ENCODE measurements at regions not wholly inside any gene's neighbourhood (a gene's known extent, or its start where the extent isn't known, plus 50 kb on each side); places are given as distances from the start of the nearest gene placed in this dataset.
"Not testable (repeated sequence)": the region's sequence is repeated elsewhere in the genome, so short reads cannot be mapped to it uniquely, and the experiment has no call there.

- no peak for DNase-seq
Observed at GRCh38 chr2:239736358-239737143, 288.6 kb downstream of the NDUFA10 start.

- no peak for DNase-seq
Observed at GRCh38 chr2:239735829-239736357, 289.2 kb downstream of the NDUFA10 start.

- no peak for DNase-seq
Observed at GRCh38 chr2:239735131-239735828, 289.9 kb downstream of the NDUFA10 start.

GRCh38 chr2:239734436-239735005, 290.6 kb downstream of the NDUFA10 start:
- no peak for DNase-seq

GRCh38 chr2:239732666-239733010, 292.5 kb downstream of the NDUFA10 start:
- no peak for DNase-seq

- no peak for DNase-seq
Observed at GRCh38 chr2:239731998-239732665, 293.0 kb downstream of the NDUFA10 start.

- DNase-seq = no peak
Observed at GRCh38 chr2:239731422-239731821, 293.7 kb downstream of the NDUFA10 start.

- no peak for DNase-seq
Observed at GRCh38 chr2:239730897-239731296, 294.2 kb downstream of the NDUFA10 start.

- DNase-seq = not testable (repeated sequence)
Observed at GRCh38 chr2:239730567-239730882, 294.6 kb downstream of the NDUFA10 start.

- no peak for DNase-seq
Observed at GRCh38 chr2:239729681-239730566, 295.2 kb downstream of the NDUFA10 start.

- DNase-seq = no peak
Observed at GRCh38 chr2:239729151-239729550, 296.0 kb downstream of the NDUFA10 start.

- DNase-seq = no peak
Observed at GRCh38 chr2:239728751-239729150, 296.4 kb downstream of the NDUFA10 start.

GRCh38 chr2:239727776-239728600, 297.2 kb downstream of the NDUFA10 start:
- no peak for DNase-seq

- no peak for DNase-seq
Observed at GRCh38 chr2:239727182-239727775, 297.9 kb downstream of the NDUFA10 start.

- no peak for DNase-seq
Observed at GRCh38 chr2:239726631-239727181, 298.4 kb downstream of the NDUFA10 start.

GRCh38 chr2:239726091-239726591, 299.0 kb downstream of the NDUFA10 start:
- DNase-seq = no peak

- DNase-seq = no peak
Observed at GRCh38 chr2:239725551-239725890, 299.6 kb downstream of the NDUFA10 start.

- DNase-seq = no peak
Observed at GRCh38 chr2:239724851-239725550, 300.1 kb downstream of the NDUFA10 start.

GRCh38 chr2:239724194-239724849, 300.8 kb downstream of the NDUFA10 start:
- no peak for DNase-seq

Data from GOT3 (cell line).